Heart left ventricle (tissue), 13 donors: ENCODE measurements at regions not wholly inside any gene's neighbourhood (a gene's known extent, or its start where the extent isn't known, plus 50 kb on each side); places are given as distances from the start of the nearest gene placed in this dataset.

ENCODE experiments used
- POLR2A ChIP-seq, 2 donors: fragments of 450-650 bp; IDR thresholded peaks; one replicate each; pipeline ENCODE4 v1.6.1; 2017; ENCODE audit warnings: antibody characterized with exemption in 2 of 2, mild to moderate bottlenecking in 2 of 2, moderate library complexity in 2 of 2
- TF ChIP-seq, protein P1 (sequence below), 12 donors: fragments of 200-600 bp; sonication (generic) in 4 of 12; IDR thresholded peaks; one replicate each; pipeline versions ENCODE4 v1.5.0 to v1.8.0; 2018 to 2022; ENCODE audit warnings: antibody characterized with exemption in 12 of 12, mild to moderate bottlenecking in 5 of 12
- donor health status: ischemic (EF 13 %, LVEDD 7.1; RV severe dilation, severe dysfunction).
- donor health status: DM: no; HTN: yes; CAD: no.
- donor health status: DM: no; HTN: no; CAD: no.
- donor health status: ischemic (EF 25% LVEDD 6.9; RV normal size, moderate dysfunction).
- donor health status: ischemic (EF 25% LVEDD 5.7; RV mildly dilated, moderate dysfunction).
- donor health status: ischemic (EF 35%, LVEDD 5.7; RV mildly dilated, moderate dysfunction).
- donor health status: nonischemic (EF 11% LVEDD 7.7; RV severe dilation, severe dysfunction).
- donor health status: DM: yes; HTN: yes; CAD: no.
- donor health status: PGD.
- donor health status: ischemic (EF 29% LVEDD 5.4; RV normal size, mild dysfunction).
- donor health status: nonischemic (EF 23%, LVEDD 6.1; RV moderate dilation, normal function).

- TF ChIP-seq, protein P1, sequence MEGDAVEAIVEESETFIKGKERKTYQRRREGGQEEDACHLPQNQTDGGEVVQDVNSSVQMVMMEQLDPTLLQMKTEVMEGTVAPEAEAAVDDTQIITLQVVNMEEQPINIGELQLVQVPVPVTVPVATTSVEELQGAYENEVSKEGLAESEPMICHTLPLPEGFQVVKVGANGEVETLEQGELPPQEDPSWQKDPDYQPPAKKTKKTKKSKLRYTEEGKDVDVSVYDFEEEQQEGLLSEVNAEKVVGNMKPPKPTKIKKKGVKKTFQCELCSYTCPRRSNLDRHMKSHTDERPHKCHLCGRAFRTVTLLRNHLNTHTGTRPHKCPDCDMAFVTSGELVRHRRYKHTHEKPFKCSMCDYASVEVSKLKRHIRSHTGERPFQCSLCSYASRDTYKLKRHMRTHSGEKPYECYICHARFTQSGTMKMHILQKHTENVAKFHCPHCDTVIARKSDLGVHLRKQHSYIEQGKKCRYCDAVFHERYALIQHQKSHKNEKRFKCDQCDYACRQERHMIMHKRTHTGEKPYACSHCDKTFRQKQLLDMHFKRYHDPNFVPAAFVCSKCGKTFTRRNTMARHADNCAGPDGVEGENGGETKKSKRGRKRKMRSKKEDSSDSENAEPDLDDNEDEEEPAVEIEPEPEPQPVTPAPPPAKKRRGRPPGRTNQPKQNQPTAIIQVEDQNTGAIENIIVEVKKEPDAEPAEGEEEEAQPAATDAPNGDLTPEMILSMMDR (IDR thresholded peaks at IDR 0.05), result no peak
- no peak for TF ChIP-seq POLR2A (IDR thresholded peaks at IDR 0.05)
Observed at GRCh38 chr13:83657281-83657680, 225.0 kb downstream of the SLITRK1 start.
